ENCODE measurements at regions not wholly inside any gene's neighbourhood (a gene's known extent, or its start where the extent isn't known, plus 50 kb on each side); places are given as distances from the start of the nearest gene placed in this dataset.
"Not testable (repeated sequence)": the region's sequence is repeated elsewhere in the genome, so short reads cannot be mapped to it uniquely, and the experiment has no call there.

DNA sequence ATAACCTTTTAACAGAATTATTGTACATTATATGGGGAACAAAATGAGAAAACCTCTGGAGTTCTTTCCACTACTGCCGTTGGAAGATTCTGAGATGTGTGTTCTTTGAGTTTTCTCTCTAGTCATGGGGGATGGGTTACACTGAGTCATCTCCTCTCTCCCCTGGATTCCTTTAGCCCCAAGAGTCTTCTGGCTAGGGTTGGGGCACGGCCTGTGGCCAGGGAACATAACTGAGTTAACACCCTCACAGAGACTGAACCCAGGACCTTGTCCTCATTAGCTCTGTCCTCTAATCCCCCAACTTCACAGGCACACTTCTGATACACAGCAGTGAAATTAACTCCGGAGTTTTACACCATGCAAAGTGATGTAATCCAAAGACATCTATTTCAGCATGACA, 142.3 kb upstream of the F9 start:
- WGBS, result 15% methylated on average over 1 of the region's 3 CpGs
- H3K36me3 ChIP-seq (ENCODE audit: control insufficient read depth in 1 of 2, insufficient read depth in 2 of 2, low read depth in 1 of 2, low read length in 2 of 2), result no peaks in the 10 kb centered on the region

DNA sequence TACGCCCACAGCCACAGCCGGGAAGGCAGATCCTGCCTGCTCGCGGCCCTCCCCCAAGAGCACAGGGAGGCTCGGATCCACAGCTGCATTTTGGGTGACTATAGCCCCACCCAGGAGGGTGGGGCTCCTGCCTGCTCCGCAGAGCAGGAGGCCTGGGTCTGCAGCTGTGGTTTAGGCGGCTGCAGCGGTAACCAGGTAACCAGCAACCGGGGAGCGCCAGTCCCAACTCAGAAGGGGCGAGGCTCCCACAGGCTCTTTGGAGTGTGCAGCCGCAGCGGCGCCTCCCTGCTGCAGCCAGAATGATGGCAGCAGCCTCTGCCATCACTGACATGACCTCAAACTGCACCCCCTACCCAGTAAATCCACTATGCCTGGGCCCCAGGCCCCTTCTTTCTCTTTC, 148.0 kb upstream of the F9 start:
- no peak for DNase-seq
- no peak overlapping the region for H3K18ac ChIP-seq (ENCODE audit: low read depth in 1 of 2, low read length in 2 of 2)
- no peak overlapping the region for H4K91ac ChIP-seq (ENCODE audit: low read length)
- H2BK5ac ChIP-seq (ENCODE audit: low read depth, low read length, poor library complexity, severe bottlenecking), result no peak overlapping the region
- no peak overlapping the region for H2AFZ ChIP-seq (ENCODE audit: low read depth, low read length)
- H2BK15ac ChIP-seq (ENCODE audit: low read depth, poor library complexity, severe bottlenecking), result no peak overlapping the region
- no peak overlapping the region for H3K4ac ChIP-seq (ENCODE audit: low read depth in 1 of 2, low read length in 2 of 2)
- no peak overlapping the region for H4K8ac ChIP-seq (ENCODE audit: low read length)
- H3K4me1 ChIP-seq (ENCODE audit: control insufficient read depth, insufficient read depth, low read depth, low read length), result no peaks in the 10 kb centered on the region
- H2BK120ac ChIP-seq (ENCODE audit: low read depth, low read length), result no peak overlapping the region
- WGBS, result 90% methylated on average over 14 of the region's 14 CpGs
- H2AK5ac ChIP-seq (ENCODE audit: low read length, severe bottlenecking), result no peak overlapping the region
- H3K27me3 ChIP-seq (ENCODE audit: control insufficient read depth in 1 of 2, insufficient read depth in 1 of 2, low read length in 2 of 2), result no peaks in the 10 kb centered on the region
- no peaks in the 10 kb centered on the region for H3K9me3 ChIP-seq (ENCODE audit: control insufficient read depth, low read length)
- H3K4me2 ChIP-seq (ENCODE audit: low read length, poor library complexity, severe bottlenecking), result no peak overlapping the region
- no peaks in the 10 kb centered on the region for H3K36me3 ChIP-seq (ENCODE audit: control insufficient read depth in 1 of 2, insufficient read depth in 2 of 2, low read depth in 1 of 2, low read length in 2 of 2)
- H2BK12ac ChIP-seq (ENCODE audit: low read length in 2 of 2), result no peak overlapping the region
- no peak overlapping the region for H3K4me3 ChIP-seq (ENCODE audit: insufficient read depth in 1 of 2, low read depth in 1 of 2, low read length in 2 of 2)
- H3K79me1 ChIP-seq (replicated peaks; ENCODE audit: low read length, poor library complexity, severe bottlenecking), result no peaks in the 10 kb centered on the region
- H3K14ac ChIP-seq (ENCODE audit: low read length in 2 of 2), result no peak overlapping the region
- no peak overlapping the region for H3K23ac ChIP-seq (ENCODE audit: low read length in 2 of 2)
- no peak overlapping the region for H3K27ac ChIP-seq (ENCODE audit: low read length, poor library complexity, severe bottlenecking)
- H3K9ac ChIP-seq (ENCODE audit: low read length), result no peak overlapping the region

More for the DNA sequence above, 142.3 kb upstream of the F9 start:
- Histone ChIP-seq H3K23ac (ENCODE audit: low read length in 2 of 2) (no peak overlapping the region), H3K4ac (ENCODE audit: low read depth in 1 of 2, low read length in 2 of 2) (no peak overlapping the region), H3K18ac (ENCODE audit: low read depth in 1 of 2, low read length in 2 of 2) (no peak overlapping the region), H2AFZ (ENCODE audit: low read depth, low read length) (no peak overlapping the region), H2AK5ac (ENCODE audit: low read length, severe bottlenecking) (no peak overlapping the region), H3K9me3 (ENCODE audit: control insufficient read depth, low read length) (no peaks in the 10 kb centered on the region), H2BK120ac (ENCODE audit: low read depth, low read length) (no peak overlapping the region), H3K14ac (ENCODE audit: low read length in 2 of 2) (no peak overlapping the region), H3K9ac (ENCODE audit: low read length) (no peak overlapping the region), H3K4me3 (ENCODE audit: insufficient read depth in 1 of 2, low read depth in 1 of 2, low read length in 2 of 2) (no peak overlapping the region), H3K79me1 (replicated peaks; ENCODE audit: low read length, poor library complexity, severe bottlenecking) (no peaks in the 10 kb centered on the region), H2BK12ac (ENCODE audit: low read length in 2 of 2) (no peak overlapping the region), H3K27ac (ENCODE audit: low read length, poor library complexity, severe bottlenecking) (no peak overlapping the region), H2BK15ac (ENCODE audit: low read depth, poor library complexity, severe bottlenecking) (no peak overlapping the region), H3K27me3 (ENCODE audit: control insufficient read depth in 1 of 2, insufficient read depth in 1 of 2, low read length in 2 of 2) (no peaks in the 10 kb centered on the region), H2BK5ac (ENCODE audit: low read depth, low read length, poor library complexity, severe bottlenecking) (no peak overlapping the region), H4K8ac (ENCODE audit: low read length) (no peak overlapping the region), H3K4me1 (ENCODE audit: control insufficient read depth, insufficient read depth, low read depth, low read length) (no peaks in the 10 kb centered on the region), H3K4me2 (ENCODE audit: low read length, poor library complexity, severe bottlenecking) (no peak overlapping the region), H4K91ac (ENCODE audit: low read length) (no peak overlapping the region)
- DNase-seq, result no peak

DNA sequence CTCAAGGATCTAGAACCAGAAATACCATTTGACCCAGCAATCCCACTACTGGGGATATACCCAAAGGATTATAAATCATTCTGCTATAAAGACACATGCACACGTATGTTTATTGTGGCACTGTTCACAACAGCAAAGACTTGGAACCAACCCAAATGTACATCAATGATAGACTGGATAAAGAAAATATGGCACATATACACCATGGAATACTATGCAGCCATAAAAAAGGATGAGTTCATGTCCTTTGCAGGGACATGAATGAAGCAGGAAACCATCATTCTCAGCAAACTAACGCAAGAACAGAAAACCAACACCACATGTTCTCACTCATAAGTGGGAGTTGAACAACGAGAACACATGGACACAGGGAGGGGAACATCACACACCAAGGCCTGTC, 154.0 kb upstream of the F9 start:
- not testable (repeated sequence) for H3K23ac ChIP-seq (ENCODE audit: low read length in 2 of 2); H3K27me3 ChIP-seq (ENCODE audit: control insufficient read depth in 1 of 2, insufficient read depth in 1 of 2, low read length in 2 of 2); H3K27ac ChIP-seq (ENCODE audit: low read length, poor library complexity, severe bottlenecking); H3K4me3 ChIP-seq (ENCODE audit: insufficient read depth in 1 of 2, low read depth in 1 of 2, low read length in 2 of 2); H3K4me1 ChIP-seq (ENCODE audit: control insufficient read depth, insufficient read depth, low read depth, low read length); DNase-seq; H2BK15ac ChIP-seq (ENCODE audit: low read depth, poor library complexity, severe bottlenecking); H4K91ac ChIP-seq (ENCODE audit: low read length); H4K8ac ChIP-seq (ENCODE audit: low read length); H3K9ac ChIP-seq (ENCODE audit: low read length); H2AFZ ChIP-seq (ENCODE audit: low read depth, low read length); H3K4ac ChIP-seq (ENCODE audit: low read depth in 1 of 2, low read length in 2 of 2); H2BK120ac ChIP-seq (ENCODE audit: low read depth, low read length); H2AK5ac ChIP-seq (ENCODE audit: low read length, severe bottlenecking); H3K4me2 ChIP-seq (ENCODE audit: low read length, poor library complexity, severe bottlenecking); H3K18ac ChIP-seq (ENCODE audit: low read depth in 1 of 2, low read length in 2 of 2); H3K36me3 ChIP-seq (ENCODE audit: control insufficient read depth in 1 of 2, insufficient read depth in 2 of 2, low read depth in 1 of 2, low read length in 2 of 2); H3K79me1 ChIP-seq (replicated peaks; ENCODE audit: low read length, poor library complexity, severe bottlenecking); H2BK5ac ChIP-seq (ENCODE audit: low read depth, low read length, poor library complexity, severe bottlenecking); H3K14ac ChIP-seq (ENCODE audit: low read length in 2 of 2); H3K9me3 ChIP-seq (ENCODE audit: control insufficient read depth, low read length); H2BK12ac ChIP-seq (ENCODE audit: low read length in 2 of 2)
- 100% methylated on average over 1 of the region's 3 CpGs for WGBS

DNA sequence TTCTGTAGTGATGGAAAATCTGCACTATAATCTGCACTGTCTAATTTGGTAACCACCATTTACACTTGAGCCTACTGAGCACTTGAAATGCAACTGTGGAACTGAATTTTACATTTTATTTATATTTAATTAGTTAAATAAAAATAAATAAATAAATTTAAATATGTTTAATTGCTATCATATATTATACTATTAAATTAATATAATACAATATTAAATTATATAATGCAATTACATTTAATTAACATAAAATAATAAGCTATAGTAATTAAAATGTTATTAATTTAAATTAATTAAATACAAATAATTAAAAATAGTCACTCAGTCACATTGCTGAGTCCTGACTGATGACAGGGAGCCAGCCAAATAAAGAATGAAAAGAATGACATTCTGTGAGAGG, 170.2 kb upstream of the F9 start:
- DNase-seq, result no peak
- Histone ChIP-seq H2AFZ (ENCODE audit: low read depth, low read length) (no peak overlapping the region), H3K27me3 (ENCODE audit: control insufficient read depth in 1 of 2, insufficient read depth in 1 of 2, low read length in 2 of 2) (no peaks in the 10 kb centered on the region), H3K4me2 (ENCODE audit: low read length, poor library complexity, severe bottlenecking) (no peak overlapping the region), H3K4me3 (ENCODE audit: insufficient read depth in 1 of 2, low read depth in 1 of 2, low read length in 2 of 2) (no peak overlapping the region), H3K18ac (ENCODE audit: low read depth in 1 of 2, low read length in 2 of 2) (no peak overlapping the region), H3K9ac (ENCODE audit: low read length) (no peak overlapping the region), H2BK120ac (ENCODE audit: low read depth, low read length) (no peak overlapping the region), H3K9me3 (ENCODE audit: control insufficient read depth, low read length) (peaks cover 5% of the 10 kb centered on the region), H3K79me1 (replicated peaks; ENCODE audit: low read length, poor library complexity, severe bottlenecking) (no peaks in the 10 kb centered on the region), H3K4me1 (ENCODE audit: control insufficient read depth, insufficient read depth, low read depth, low read length) (no peaks in the 10 kb centered on the region), H3K36me3 (ENCODE audit: control insufficient read depth in 1 of 2, insufficient read depth in 2 of 2, low read depth in 1 of 2, low read length in 2 of 2) (no peaks in the 10 kb centered on the region), H3K23ac (ENCODE audit: low read length in 2 of 2) (no peak overlapping the region), H2BK5ac (ENCODE audit: low read depth, low read length, poor library complexity, severe bottlenecking) (no peak overlapping the region), H2BK12ac (ENCODE audit: low read length in 2 of 2) (no peak overlapping the region), H3K27ac (ENCODE audit: low read length, poor library complexity, severe bottlenecking) (no peak overlapping the region), H4K91ac (ENCODE audit: low read length) (no peak overlapping the region), H3K14ac (ENCODE audit: low read length in 2 of 2) (no peak overlapping the region), H4K8ac (ENCODE audit: low read length) (no peak overlapping the region), H2AK5ac (ENCODE audit: low read length, severe bottlenecking) (no peak overlapping the region), H2BK15ac (ENCODE audit: low read depth, poor library complexity, severe bottlenecking) (no peak overlapping the region), H3K4ac (ENCODE audit: low read depth in 1 of 2, low read length in 2 of 2) (no peak overlapping the region)
